GM21619 (cell line): ENCODE measurements at regions not wholly inside any gene's neighbourhood (a gene's known extent, or its start where the extent isn't known, plus 50 kb on each side); places are given as distances from the start of the nearest gene placed in this dataset.

ENCODE experiments used
- ATAC-seq: cut with Tn5 transposase; IDR thresholded peaks from one replicate; pipeline ENCODE4 v1.9.1; 2021; ENCODE audit not compliant: unreplicated experiment

GRCh38 chr4:160772668-160773067, 1391.1 kb downstream of the FSTL5 start:
- no peak for ATAC-seq

DNA sequence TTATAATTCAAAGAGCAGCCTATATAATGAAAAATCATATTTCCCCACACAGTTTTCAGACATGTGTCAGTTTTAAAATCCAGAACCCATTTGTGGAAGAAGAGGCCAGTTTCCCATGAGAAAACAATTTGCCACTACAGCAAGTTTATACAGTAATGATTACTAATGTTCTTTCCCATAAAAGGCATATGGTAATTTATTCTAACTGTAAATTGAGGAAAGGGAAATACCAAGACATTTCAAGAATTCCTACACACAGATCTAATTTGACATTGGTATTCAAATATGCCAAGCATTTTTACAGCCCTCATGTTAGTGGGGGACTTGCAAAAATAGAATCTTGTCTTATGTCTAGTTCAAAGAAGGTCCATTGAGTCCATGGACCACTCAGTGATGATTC, 1368.6 kb downstream of the FSTL5 start:
- ATAC-seq, result no peak

GRCh38 chr4:160808174-160808573, 1355.6 kb downstream of the FSTL5 start:
- ATAC-seq, result no peak

GRCh38 chr4:160809576-160809975, 1354.2 kb downstream of the FSTL5 start:
- no peak for ATAC-seq

- no peak for ATAC-seq
Measured at GRCh38 chr4:160810424-160810823, 1353.4 kb downstream of the FSTL5 start.

DNA sequence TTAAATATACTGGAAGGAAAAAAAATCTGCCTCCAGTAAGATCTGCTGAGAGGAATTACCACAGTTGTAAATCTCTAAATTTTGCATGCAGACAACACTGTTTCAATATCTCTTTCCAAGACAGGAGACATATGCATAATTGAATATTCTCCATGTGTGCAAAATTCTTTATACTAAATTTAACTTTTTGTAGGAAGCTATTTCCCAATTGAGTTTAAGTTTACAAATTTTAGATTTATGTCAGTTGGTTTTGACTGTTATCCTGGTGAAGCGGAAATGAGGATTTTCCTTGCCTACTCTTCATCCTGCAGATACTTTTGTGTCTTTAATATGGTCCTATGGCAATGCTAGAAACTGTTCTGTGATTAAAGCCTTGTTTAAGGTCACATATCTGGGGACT, 1352.9 kb downstream of the FSTL5 start:
- no peak for ATAC-seq

GRCh38 chr4:160811956-160812355, 1351.8 kb downstream of the FSTL5 start:
- ATAC-seq, result no peak

DNA sequence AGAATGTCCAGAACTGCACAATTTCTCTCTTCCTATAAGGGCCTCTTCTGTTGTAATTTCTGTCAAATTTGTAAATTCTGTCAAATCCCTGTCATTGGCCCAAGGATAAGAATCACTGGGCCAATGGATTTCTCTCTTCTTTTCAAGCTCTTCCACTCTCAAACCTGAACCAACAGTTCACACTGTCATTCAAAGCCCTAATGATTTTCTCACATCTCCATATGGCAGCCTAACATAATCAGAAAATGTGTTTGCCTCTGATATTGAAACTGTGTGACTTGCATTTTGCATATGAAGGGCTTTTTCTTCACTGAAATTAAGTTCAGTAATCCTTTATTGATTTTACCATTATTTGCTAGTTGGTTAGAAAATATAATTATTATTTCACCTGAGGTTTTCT, 1349.1 kb downstream of the FSTL5 start:
- no peak for ATAC-seq

- ATAC-seq, result no peak
Measured at GRCh38 chr4:160818571-160818970, 1345.2 kb downstream of the FSTL5 start.

- no peak for ATAC-seq
Measured at GRCh38 chr4:160819791-160820190, 1344.0 kb downstream of the FSTL5 start.

DNA sequence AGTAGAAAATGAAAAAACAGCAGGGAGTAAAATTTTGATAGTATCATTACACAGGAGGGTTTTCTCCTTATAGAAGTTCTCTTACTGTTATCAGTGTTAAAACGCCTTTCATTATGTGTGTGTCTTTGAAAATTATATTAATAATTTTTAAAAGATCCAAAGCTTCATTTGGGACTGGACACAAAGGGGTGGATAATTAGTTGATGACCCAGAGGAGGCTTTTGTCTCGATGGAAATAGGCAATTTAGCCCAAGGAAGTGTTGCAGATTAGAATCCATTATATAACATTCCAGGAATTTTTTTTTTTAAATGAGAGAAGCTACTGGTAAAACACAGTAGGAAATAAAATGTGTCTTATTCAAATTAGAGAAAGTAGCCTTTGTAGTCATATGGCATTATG, 1339.3 kb downstream of the FSTL5 start:
- ATAC-seq, result no peak

DNA sequence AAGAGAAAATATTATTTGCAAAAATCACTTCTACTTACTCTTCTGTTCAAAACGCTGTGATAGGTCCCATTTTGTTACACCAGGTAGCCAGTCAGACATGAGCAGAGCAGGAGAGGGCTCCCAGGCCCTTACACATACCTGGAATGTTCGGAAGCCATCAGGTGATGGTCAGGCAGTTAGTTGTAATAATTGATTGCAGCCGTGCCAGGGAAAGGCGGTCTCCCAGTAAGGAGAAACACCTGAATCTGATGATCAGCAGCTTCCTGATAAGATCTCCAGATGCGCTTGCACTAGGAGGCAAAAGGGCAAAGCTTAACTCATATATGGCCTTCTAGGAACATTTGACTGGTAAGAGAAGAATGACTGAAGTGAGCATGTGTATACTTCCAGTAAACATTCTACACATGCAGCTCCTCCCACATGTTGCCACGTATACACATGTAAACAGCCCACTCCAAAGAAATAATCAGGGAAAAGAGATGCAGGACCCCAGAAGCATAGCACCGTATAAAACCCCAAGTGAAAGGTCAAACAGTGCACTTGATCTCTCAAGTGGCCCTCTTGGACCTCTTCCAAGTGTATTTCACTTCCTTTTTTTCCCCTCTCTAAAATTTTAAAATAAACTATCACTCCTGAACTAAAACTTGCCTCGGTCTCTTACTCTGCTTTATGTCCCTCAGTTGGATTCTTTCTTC, 1338.0 kb downstream of the FSTL5 start:
- no peak for ATAC-seq

- no peak for ATAC-seq
Measured at GRCh38 chr4:160826339-160826679, 1337.5 kb downstream of the FSTL5 start.

GRCh38 chr4:160831165-160831922, 1332.5 kb downstream of the FSTL5 start:
- no peak for ATAC-seq

DNA sequence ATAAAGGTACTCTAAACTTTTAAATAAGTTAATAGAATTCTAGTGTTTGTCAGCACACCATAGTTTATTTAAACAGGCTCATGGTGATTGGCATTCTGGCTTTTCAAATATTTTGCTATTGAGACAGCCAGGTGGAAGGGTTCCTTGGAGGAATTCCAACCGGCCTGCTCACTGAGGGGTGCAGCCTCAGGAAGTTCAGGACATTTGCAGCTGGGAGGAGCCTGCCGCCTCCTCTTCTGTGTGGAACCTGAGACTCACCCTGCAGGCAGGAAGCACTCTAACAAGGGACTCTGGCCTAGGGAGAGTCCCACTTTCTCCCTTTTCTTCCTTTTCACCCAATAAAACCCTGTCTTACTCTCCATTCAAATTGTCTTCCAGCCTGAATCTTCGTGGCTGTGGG, 1328.0 kb downstream of the FSTL5 start:
- ATAC-seq, result no peak

GRCh38 chr4:160836431-160836830, 1327.4 kb downstream of the FSTL5 start:
- no peak for ATAC-seq

- ATAC-seq, result no peak
Measured at GRCh38 chr4:160846121-160846520, 1317.7 kb downstream of the FSTL5 start.

DNA sequence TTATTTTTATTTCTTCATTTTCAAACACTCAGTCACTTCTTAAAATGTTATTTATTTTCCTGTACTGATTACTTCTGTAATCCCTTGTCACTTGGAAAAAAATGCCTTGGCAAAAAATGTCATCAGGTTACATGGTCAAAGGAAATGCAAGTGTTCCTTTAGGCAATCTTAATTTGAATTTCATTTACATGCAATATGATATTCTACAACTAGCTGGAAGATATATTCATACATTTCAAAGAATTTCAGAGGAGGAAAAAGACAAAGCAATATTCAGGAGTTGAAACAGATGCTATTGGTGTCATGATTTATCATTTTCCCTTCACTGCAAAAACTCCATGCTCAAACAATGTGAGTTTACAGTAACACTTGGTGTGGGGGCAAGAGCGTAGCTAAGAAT, 1316.6 kb downstream of the FSTL5 start:
- no peak for ATAC-seq

- no peak for ATAC-seq
Measured at GRCh38 chr4:160848489-160848888, 1315.3 kb downstream of the FSTL5 start.

DNA sequence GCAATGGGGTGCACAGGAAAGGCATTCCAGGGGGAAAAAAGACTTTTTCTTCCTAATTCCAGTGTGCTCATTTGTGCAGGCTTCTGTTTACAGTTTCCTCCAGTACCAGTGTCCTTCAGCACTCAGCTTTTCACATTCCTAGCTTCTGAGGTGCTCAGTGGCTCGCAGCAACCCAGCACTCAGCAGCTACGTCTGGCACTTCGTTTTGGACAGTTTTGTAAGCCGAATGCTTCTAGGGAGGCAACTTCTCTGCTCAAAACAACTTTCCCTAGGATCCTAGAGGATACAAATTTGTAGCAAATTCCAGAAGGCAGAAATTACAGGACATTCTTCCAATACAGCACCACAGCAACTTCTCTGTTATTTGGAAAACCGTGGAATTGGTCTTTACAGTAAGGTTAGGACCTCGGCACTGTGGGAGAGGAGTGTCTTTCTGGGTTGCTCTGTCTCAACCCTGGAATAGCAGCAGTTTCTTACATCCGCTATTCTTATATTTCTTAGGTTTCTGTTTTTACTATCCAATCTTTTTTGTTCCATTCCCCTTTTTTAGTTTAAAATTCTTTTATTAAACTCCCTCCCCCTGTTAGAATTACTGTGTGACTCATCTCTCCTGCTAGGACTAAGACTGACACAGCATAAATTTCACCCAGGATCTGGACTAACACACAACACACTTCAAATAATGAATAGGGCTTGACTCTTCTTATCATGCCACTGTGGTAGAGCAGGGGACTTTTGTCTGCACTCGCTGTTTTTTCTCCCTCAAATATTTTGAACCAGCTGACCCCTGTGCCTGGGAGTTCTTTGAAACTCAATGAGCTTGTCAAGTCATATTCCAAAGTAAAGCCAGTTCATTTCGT, 1314.7 kb downstream of the FSTL5 start:
- ATAC-seq, result no peak

DNA sequence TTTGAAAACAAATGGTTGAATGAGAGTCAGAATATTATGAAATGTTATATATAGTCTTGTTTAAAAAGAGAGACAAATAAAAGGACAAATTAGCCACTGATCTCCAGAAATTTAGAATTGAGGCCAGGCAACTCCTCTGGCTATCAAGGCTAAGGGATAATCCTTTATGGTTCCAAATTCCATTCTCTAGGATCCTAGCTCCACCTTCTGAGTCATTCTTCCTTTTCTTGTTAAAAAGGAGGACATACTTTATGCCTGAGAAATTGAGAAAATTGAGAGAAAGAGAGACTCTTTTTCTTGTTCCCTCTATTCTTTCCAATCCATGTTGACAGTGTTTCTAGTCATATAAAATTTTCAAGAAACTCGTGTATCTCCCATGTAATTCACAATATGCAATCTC, 1299.5 kb downstream of the FSTL5 start:
- no peak for ATAC-seq

- ATAC-seq, result no peak
Measured at GRCh38 chr4:160869899-160870298, 1293.9 kb downstream of the FSTL5 start.
